ENCODE measurements at regions not wholly inside any gene's neighbourhood (a gene's known extent, or its start where the extent isn't known, plus 50 kb on each side); places are given as distances from the start of the nearest gene placed in this dataset.

- Histone ChIP-seq H3K27ac (ENCODE audit: low read depth, low read length, poor library complexity, severe bottlenecking) (no peak overlapping the region), H3K27me3 (ENCODE audit: insufficient read depth, low read length) (no peaks in the 10 kb centered on the region), H3K9ac (ENCODE audit: low read length) (no peak overlapping the region), H3K4me2 (ENCODE audit: low read length) (no peak overlapping the region), H3K9me2 (ENCODE audit: low read depth, low read length) (no peaks in the 10 kb centered on the region), H2AFZ (ENCODE audit: low read length) (no peak overlapping the region), H3K36me3 (ENCODE audit: insufficient read depth, low read length) (no peaks in the 10 kb centered on the region), H3K9me3 (ENCODE audit: low read length) (no peaks in the 10 kb centered on the region), H3K4me3 (ENCODE audit: low read depth, low read length, poor library complexity, severe bottlenecking) (no peak overlapping the region), H3F3A (ENCODE audit: insufficient read depth, low read length) (no peaks in the 10 kb centered on the region), H3K4me1 (ENCODE audit: insufficient read depth, low read length, severe bottlenecking) (no peaks in the 10 kb centered on the region), H3K79me2 (ENCODE audit: insufficient read depth, low read length) (no peaks in the 10 kb centered on the region), H4K20me1 (ENCODE audit: insufficient read depth, low read length) (no peaks in the 10 kb centered on the region)
- no peak for TF ChIP-seq EZH2 (IDR thresholded peaks at IDR 0.05; ENCODE audit: borderline replicate concordance, low read length)
- no peak for TF ChIP-seq CTCF (IDR thresholded peaks at IDR 0.05; ENCODE audit: low read length)
These were observed 745.7 kb downstream of the FAM181B start for GRCh38 chr11:81987829-81988472.

- TF ChIP-seq EZH2 (IDR thresholded peaks at IDR 0.05; ENCODE audit: borderline replicate concordance, low read length) (no peak), CTCF (IDR thresholded peaks at IDR 0.05; ENCODE audit: low read length) (no peak)
These were observed 747.0 kb downstream of the FAM181B start for GRCh38 chr11:81986556-81987161.

GRCh38 chr11:81979448-81979847 is 754.2 kb downstream of the FAM181B start:
- Histone ChIP-seq H3F3A (ENCODE audit: insufficient read depth, low read length) (no peaks in the 10 kb centered on the region), H3K9me2 (ENCODE audit: low read depth, low read length) (no peaks in the 10 kb centered on the region), H2AFZ (ENCODE audit: low read length) (no peak overlapping the region), H3K9ac (ENCODE audit: low read length) (no peak overlapping the region), H4K20me1 (ENCODE audit: insufficient read depth, low read length) (no peaks in the 10 kb centered on the region), H3K4me1 (ENCODE audit: insufficient read depth, low read length, severe bottlenecking) (no peaks in the 10 kb centered on the region), H3K4me2 (ENCODE audit: low read length) (no peak overlapping the region), H3K27ac (ENCODE audit: low read depth, low read length, poor library complexity, severe bottlenecking) (no peak overlapping the region), H3K36me3 (ENCODE audit: insufficient read depth, low read length) (no peaks in the 10 kb centered on the region), H3K4me3 (ENCODE audit: low read depth, low read length, poor library complexity, severe bottlenecking) (no peak overlapping the region), H3K27me3 (ENCODE audit: insufficient read depth, low read length) (no peaks in the 10 kb centered on the region), H3K9me3 (ENCODE audit: low read length) (no peaks in the 10 kb centered on the region), H3K79me2 (ENCODE audit: insufficient read depth, low read length) (no peaks in the 10 kb centered on the region)
- TF ChIP-seq EZH2 (IDR thresholded peaks at IDR 0.05; ENCODE audit: borderline replicate concordance, low read length) (no peak), CTCF (IDR thresholded peaks at IDR 0.05; ENCODE audit: low read length) (no peak)

More at GRCh38 chr11:81986556-81987161, 747.0 kb downstream of the FAM181B start:
- Histone ChIP-seq H3K36me3 (ENCODE audit: insufficient read depth, low read length) (no peaks in the 10 kb centered on the region), H3K9me3 (ENCODE audit: low read length) (no peaks in the 10 kb centered on the region), H3K27ac (ENCODE audit: low read depth, low read length, poor library complexity, severe bottlenecking) (no peak overlapping the region), H4K20me1 (ENCODE audit: insufficient read depth, low read length) (no peaks in the 10 kb centered on the region), H3K79me2 (ENCODE audit: insufficient read depth, low read length) (no peaks in the 10 kb centered on the region), H2AFZ (ENCODE audit: low read length) (no peak overlapping the region), H3K9me2 (ENCODE audit: low read depth, low read length) (no peaks in the 10 kb centered on the region), H3F3A (ENCODE audit: insufficient read depth, low read length) (no peaks in the 10 kb centered on the region), H3K4me1 (ENCODE audit: insufficient read depth, low read length, severe bottlenecking) (no peaks in the 10 kb centered on the region), H3K4me2 (ENCODE audit: low read length) (no peak overlapping the region), H3K27me3 (ENCODE audit: insufficient read depth, low read length) (no peaks in the 10 kb centered on the region), H3K4me3 (ENCODE audit: low read depth, low read length, poor library complexity, severe bottlenecking) (no peak overlapping the region), H3K9ac (ENCODE audit: low read length) (no peak overlapping the region)

Data from OCI-LY1 (cell line).